ENCODE measurements at regions not wholly inside any gene's neighbourhood (a gene's known extent, or its start where the extent isn't known, plus 50 kb on each side); places are given as distances from the start of the nearest gene placed in this dataset.

GRCh38 chr20:12597551-12597950 is 411.2 kb upstream of the SPTLC3 start:
- DNase-seq = no peak

GRCh38 chr20:12598894-12599293 is 409.9 kb upstream of the SPTLC3 start:
- DNase-seq = no peak

- no peak for DNase-seq
Observed at GRCh38 chr20:12599494-12599893, 409.3 kb upstream of the SPTLC3 start.

GRCh38 chr20:12605751-12606150 is 403.0 kb upstream of the SPTLC3 start:
- DNase-seq = no peak

GRCh38 chr20:12610871-12611270 is 397.9 kb upstream of the SPTLC3 start:
- no peak for DNase-seq

GRCh38 chr20:12614764-12615163 is 394.0 kb upstream of the SPTLC3 start:
- DNase-seq = no peak

GRCh38 chr20:12617076-12617475 is 391.7 kb upstream of the SPTLC3 start:
- no peak for DNase-seq

- DNase-seq = no peak
Observed at GRCh38 chr20:12623870-12624269, 384.9 kb upstream of the SPTLC3 start.

- DNase-seq = no peak
Observed at GRCh38 chr20:12627485-12627884, 381.3 kb upstream of the SPTLC3 start.

GRCh38 chr20:12638633-12639312 is 370.0 kb upstream of the SPTLC3 start:
- no peak for DNase-seq

GRCh38 chr20:12640251-12640650 is 368.5 kb upstream of the SPTLC3 start:
- no peak for DNase-seq

- no peak for DNase-seq
Observed at GRCh38 chr20:12641619-12642018, 367.2 kb upstream of the SPTLC3 start.

- DNase-seq = no peak
Observed at GRCh38 chr20:12644461-12644860, 364.3 kb upstream of the SPTLC3 start.

- DNase-seq = no peak
Observed at GRCh38 chr20:12649234-12649633, 359.5 kb upstream of the SPTLC3 start.

GRCh38 chr20:12653642-12654041 is 355.1 kb upstream of the SPTLC3 start:
- DNase-seq = no peak

- no peak for DNase-seq
Observed at GRCh38 chr20:12659942-12660341, 348.8 kb upstream of the SPTLC3 start.

GRCh38 chr20:12660918-12661317 is 347.9 kb upstream of the SPTLC3 start:
- DNase-seq = no peak

GRCh38 chr20:12670301-12670700 is 338.5 kb upstream of the SPTLC3 start:
- no peak for DNase-seq

GRCh38 chr20:12673352-12673751 is 335.4 kb upstream of the SPTLC3 start:
- no peak for DNase-seq

- no peak for DNase-seq
Observed at GRCh38 chr20:12677925-12678324, 330.8 kb upstream of the SPTLC3 start.

GRCh38 chr20:12679447-12679846 is 329.3 kb upstream of the SPTLC3 start:
- no peak for DNase-seq

- DNase-seq = no peak
Observed at GRCh38 chr20:12682613-12683012, 326.2 kb upstream of the SPTLC3 start.

- no peak for DNase-seq
Observed at GRCh38 chr20:12687476-12687875, 321.3 kb upstream of the SPTLC3 start.

GRCh38 chr20:12695937-12696336 is 312.8 kb upstream of the SPTLC3 start:
- no peak for DNase-seq

- DNase-seq = no peak
Observed at GRCh38 chr20:12698817-12699216, 310.0 kb upstream of the SPTLC3 start.

Measured in AML-193 (cell line).